ELF-1 (cell line): ENCODE measurements at regions not wholly inside any gene's neighbourhood (a gene's known extent, or its start where the extent isn't known, plus 50 kb on each side); places are given as distances from the start of the nearest gene placed in this dataset.
A peak's percentile ranks its signal among the peaks of the same experiment; 100 is the strongest.
"Not testable (repeated sequence)": the region's sequence is repeated elsewhere in the genome, so short reads cannot be mapped to it uniquely, and the experiment has no call there.

Source experiments
- DNase-seq: peaks from one replicate; pipeline ENCODE4 v3.0.0-alpha.2; 2016; ENCODE audit warnings: low read depth, low spot score

DNA sequence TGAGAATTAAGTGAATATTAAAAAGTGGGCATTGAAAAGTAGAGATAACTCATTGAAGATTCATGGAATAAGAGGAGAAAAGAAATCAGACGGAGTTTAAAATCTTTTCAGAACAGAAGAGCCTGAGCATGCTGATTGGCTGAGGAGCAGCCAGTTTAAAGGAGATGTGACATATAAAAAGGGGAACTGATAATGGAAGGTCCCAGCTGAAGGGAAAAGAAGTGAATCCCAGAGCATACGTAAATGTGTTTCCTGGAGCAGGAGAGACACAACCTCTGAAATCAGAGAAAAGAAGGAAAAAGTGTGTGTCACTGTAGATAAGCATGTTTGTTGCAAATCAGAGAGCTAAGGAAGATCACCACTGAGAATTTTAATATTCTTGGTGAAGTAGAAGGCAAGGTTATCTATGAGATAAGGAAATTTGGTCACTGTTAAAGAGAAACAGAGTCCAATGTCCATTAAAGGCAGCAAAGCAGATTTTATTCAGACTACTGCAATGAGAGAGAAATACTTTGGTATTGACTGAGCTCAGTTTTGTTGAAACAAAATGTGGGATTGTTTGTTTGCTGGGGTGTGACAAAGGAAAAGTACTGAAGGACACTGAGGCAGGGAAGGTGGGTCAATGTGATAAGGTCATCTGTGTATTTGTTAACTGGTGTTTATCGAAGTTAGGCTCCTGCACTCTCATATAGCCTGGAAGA is 84.6 kb upstream of the WDR72 start:
- DNase-seq: no peak

DNA sequence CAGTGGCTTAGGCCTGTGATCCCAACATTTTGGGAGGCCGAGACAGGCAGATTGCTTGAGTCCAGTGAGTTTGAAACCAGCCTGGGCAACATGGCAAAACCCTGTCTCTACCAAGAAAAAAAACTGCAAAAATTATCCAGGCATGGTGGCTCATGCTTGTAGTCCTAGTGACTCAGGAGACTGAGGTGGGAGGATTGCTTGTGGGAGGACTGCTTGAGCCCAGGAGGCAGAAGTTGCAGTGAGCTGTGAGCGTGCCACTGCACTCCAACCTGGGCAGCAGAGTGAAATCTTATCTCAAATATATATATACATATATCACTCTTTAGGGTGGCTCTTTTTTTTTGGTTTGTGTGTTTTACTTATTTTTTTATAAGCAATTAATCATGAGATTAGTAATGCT is 83.7 kb upstream of the WDR72 start:
- no peak for DNase-seq

- no peak for DNase-seq
These were observed 82.2 kb upstream of the WDR72 start for GRCh38 chr15:53841651-53842050.

GRCh38 chr15:53840681-53841080 is 81.2 kb upstream of the WDR72 start:
- no peak for DNase-seq

DNA sequence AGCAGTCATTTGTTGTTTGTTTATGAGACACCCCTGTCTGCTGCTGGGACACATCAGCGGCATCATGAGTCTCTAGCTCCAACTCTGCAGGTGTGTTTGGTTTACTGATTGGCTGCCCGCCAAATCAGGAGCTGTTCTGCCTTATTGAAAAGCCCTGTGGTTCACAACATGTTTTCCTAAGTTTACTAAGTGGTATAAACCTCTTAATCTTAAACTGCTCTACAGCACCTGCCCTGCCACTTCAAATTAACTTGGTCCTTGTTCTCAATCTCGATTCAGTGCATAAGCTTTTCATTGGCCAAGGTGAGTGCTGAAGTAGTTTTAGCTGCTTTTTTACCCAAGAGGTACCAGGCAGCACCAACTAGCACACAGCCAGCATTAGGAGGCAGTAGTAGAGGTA is 77.8 kb upstream of the WDR72 start:
- DNase-seq: no peak

DNA sequence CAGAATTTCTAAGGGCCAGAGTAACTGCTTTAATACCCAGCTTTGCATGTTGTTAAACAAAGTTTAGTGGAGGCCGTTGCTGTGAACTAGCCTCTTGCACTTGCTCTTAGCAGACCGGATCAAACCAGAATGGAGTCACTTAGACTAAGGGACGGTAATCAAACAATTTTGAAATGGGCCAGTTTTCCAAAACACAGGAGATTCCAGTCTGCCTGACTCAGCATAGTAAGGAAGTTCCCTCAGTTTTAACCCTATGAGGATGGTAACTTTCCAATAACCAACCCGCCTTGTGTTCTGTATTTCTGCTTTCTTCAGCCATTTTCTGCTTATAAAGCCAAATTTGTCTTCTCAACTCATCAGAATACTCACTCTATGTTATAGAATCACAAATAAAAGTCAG is 77.2 kb upstream of the WDR72 start:
- DNase-seq: no peak

GRCh38 chr15:53835309-53835708 is 75.8 kb upstream of the WDR72 start:
- DNase-seq: no peak

DNA sequence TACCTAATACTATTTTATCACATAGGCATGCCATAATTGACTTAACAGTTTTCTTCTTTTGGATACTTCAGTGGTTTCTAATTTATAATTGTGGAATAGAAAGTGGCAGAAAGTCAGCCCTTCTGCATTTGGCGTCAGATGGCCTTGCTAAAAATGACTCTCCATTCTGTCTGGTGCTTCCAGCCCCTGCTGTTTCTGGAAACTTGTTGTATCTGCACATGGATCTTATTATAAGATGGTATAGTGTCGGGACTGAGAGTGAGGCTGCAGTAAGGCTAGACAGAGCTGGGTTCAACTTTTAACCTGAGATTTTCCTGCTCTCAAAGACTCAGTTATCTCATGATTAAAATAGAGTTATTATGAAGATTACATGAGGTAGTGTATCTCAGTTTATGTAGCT is 74.8 kb upstream of the WDR72 start:
- no peak for DNase-seq

GRCh38 chr15:53833134-53833624 is 73.7 kb upstream of the WDR72 start:
- DNase-seq: no peak

- no peak for DNase-seq
These were observed 72.7 kb upstream of the WDR72 start for GRCh38 chr15:53831907-53832770.

- DNase-seq: peak; percentile 28
These were observed 71.4 kb upstream of the WDR72 start for GRCh38 chr15:53830707-53831386.

GRCh38 chr15:53829923-53830459 is 70.5 kb upstream of the WDR72 start:
- DNase-seq: no peak

DNA sequence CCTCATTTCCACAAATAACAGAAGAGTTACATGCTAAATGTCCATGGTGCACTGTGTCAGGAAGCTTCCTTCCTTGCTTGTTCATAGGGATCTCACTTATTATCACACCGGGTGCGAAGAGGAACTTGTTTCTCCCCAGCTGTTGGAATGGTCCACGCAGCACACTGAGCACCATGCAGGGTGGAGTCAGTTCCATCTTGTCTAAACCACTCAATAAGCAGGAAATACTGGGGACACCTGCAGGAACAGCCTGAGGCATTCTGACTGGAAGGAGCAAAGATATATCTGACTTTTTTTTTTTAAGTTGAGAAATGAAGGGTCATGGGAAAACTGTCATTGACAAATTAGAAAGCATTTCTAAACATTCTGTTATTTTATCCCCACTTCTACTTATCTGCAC is 70.0 kb upstream of the WDR72 start:
- DNase-seq: no peak

DNA sequence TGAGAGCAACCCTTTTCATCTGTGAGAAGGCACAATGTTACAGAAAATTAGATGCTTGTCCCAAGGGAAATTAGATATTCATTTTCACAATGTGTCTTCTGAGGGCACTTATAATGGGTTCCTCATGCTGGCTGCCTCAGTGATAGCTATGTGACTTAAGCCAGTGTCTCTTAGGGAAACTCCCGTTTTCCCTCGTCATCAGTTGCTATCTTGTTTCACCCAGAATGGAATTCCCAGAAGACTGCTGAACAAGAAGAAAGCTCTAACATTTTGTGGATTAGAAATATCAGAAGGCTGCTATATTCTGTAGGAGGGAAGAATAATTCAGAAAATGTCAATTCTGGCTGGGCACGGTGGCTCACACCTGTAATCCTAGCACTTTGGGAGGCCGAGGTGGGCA is 67.9 kb upstream of the WDR72 start:
- no peak for DNase-seq

GRCh38 chr15:53811530-53811929 is 52.1 kb upstream of the WDR72 start:
- no peak for DNase-seq

DNA sequence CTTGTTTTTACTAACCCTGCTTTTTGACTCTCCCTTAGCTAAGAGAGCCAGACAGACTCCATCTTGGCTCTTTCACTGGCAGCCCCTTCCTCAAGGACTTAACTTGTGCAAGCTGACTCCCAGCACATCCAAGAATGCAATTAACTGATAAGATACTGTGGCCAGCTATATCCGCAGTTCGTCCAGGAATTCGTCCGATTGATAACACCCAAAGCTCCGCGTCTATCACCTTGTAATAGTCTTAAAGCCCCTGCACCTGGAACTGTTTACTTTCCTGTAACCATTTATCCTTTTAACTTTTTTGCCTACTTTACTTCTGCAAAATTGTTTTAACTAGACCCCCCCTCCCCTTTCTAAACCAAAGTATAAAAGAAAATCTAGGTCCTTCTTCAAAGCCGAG is 50.8 kb upstream of the WDR72 start:
- not testable (repeated sequence) for DNase-seq
